ENCODE measurements at regions not wholly inside any gene's neighbourhood (a gene's known extent, or its start where the extent isn't known, plus 50 kb on each side); places are given as distances from the start of the nearest gene placed in this dataset.

GRCh38 chr3:158958873-158959272 is 157.0 kb downstream of the MFSD1 start:
- no peak for TF ChIP-seq POLR2A (IDR thresholded peaks at IDR 0.05)
- no peak for TF ChIP-seq POLR2AphosphoS5 (IDR thresholded peaks at IDR 0.05)
- TF ChIP-seq CTCF (IDR thresholded peaks at IDR 0.05): no peak
- H3K4me1 ChIP-seq (replicated peaks): no peaks in the 10 kb centered on the region
- DNase-seq (ENCODE audit: low spot score): no peak
- WGBS: 91% methylated on average over 2 of the region's 2 CpGs
- H3K4me3 ChIP-seq: no peak overlapping the region
- H3K27ac ChIP-seq: no peak overlapping the region
- intact Hi-C loops (cut with DNase I): no loop called here
- no peaks in the 10 kb centered on the region for H3K36me3 ChIP-seq
- no peaks in the 10 kb centered on the region for H3K27me3 ChIP-seq (replicated peaks; ENCODE audit: insufficient read depth)
- no peaks in the 10 kb centered on the region for H3K9me3 ChIP-seq

GRCh38 chr3:158961471-158961870 is 159.6 kb downstream of the MFSD1 start:
- H3K36me3 ChIP-seq: no peaks in the 10 kb centered on the region
- no peaks in the 10 kb centered on the region for H3K4me1 ChIP-seq (replicated peaks)
- intact Hi-C loops (cut with DNase I): no loop called here
- H3K4me3 ChIP-seq: no peak overlapping the region
- TF ChIP-seq CTCF (IDR thresholded peaks at IDR 0.05) (no peak), POLR2A (IDR thresholded peaks at IDR 0.05) (no peak), POLR2AphosphoS5 (IDR thresholded peaks at IDR 0.05) (no peak)
- no peak for DNase-seq (ENCODE audit: low spot score)
- no peak overlapping the region for H3K27ac ChIP-seq
- no peaks in the 10 kb centered on the region for H3K9me3 ChIP-seq
- WGBS: 76% methylated on average over 4 of the region's 4 CpGs
- H3K27me3 ChIP-seq (replicated peaks; ENCODE audit: insufficient read depth): no peaks in the 10 kb centered on the region

DNA sequence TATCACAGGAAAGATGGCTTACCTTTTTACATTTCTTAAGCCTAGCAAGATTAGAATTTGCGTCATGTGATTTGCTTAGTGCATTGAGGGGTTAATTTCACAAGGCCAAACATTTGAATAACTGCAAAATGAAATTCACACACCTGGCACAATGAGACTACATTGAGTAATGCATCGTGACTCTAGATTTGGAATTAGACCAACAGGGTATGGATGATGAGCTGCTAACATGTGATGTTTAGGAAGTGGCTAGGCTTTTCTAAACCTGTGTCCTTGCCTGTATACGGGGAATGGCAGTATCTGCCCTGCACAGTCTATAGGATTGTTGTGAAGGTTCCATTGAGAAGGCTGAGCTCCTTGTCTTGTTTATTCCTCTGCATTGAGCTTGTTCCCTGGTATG is 160.1 kb downstream of the MFSD1 start:
- no peaks in the 10 kb centered on the region for H3K4me1 ChIP-seq (replicated peaks)
- intact Hi-C loops (cut with DNase I): no loop called here
- 60% methylated on average over 3 of the region's 3 CpGs for WGBS
- H3K4me3 ChIP-seq: no peak overlapping the region
- no peak overlapping the region for H3K27ac ChIP-seq
- no peaks in the 10 kb centered on the region for H3K9me3 ChIP-seq
- DNase-seq (ENCODE audit: low spot score): no peak
- H3K36me3 ChIP-seq: no peaks in the 10 kb centered on the region
- TF ChIP-seq POLR2A (IDR thresholded peaks at IDR 0.05) (no peak), CTCF (IDR thresholded peaks at IDR 0.05) (no peak), POLR2AphosphoS5 (IDR thresholded peaks at IDR 0.05) (no peak)
- H3K27me3 ChIP-seq (replicated peaks; ENCODE audit: insufficient read depth): no peaks in the 10 kb centered on the region

GRCh38 chr3:158970006-158970405 is 168.2 kb downstream of the MFSD1 start:
- H3K27ac ChIP-seq: no peak overlapping the region

More at GRCh38 chr3:158970006-158970405, 168.2 kb downstream of the MFSD1 start:
- Histone ChIP-seq H3K4me3 (no peak overlapping the region), H3K27me3 (replicated peaks; ENCODE audit: insufficient read depth) (no peaks in the 10 kb centered on the region), H3K4me1 (replicated peaks) (no peaks in the 10 kb centered on the region), H3K9me3 (no peaks in the 10 kb centered on the region), H3K36me3 (no peaks in the 10 kb centered on the region)
- TF ChIP-seq POLR2AphosphoS5 (IDR thresholded peaks at IDR 0.05): no peak
- TF ChIP-seq CTCF (IDR thresholded peaks at IDR 0.05): no peak
- no peak for DNase-seq (ENCODE audit: low spot score)
- WGBS: 37% methylated on average over 2 of the region's 2 CpGs
- intact Hi-C loops (cut with DNase I): no loop called here
